Fibroblast of pulmonary artery (primary cell): ENCODE measurements at regions not wholly inside any gene's neighbourhood (a gene's known extent, or its start where the extent isn't known, plus 50 kb on each side); places are given as distances from the start of the nearest gene placed in this dataset.

Source experiments
- DNase-seq: peaks from one replicate; pipeline ENCODE4 v3.0.0-alpha.2; 2010; ENCODE audit warnings: low read depth
- H3K4me3 ChIP-seq: replicated peaks from 2 replicates; pipeline ENCODE4 v1.5.1; 2011; ENCODE audit warnings: low read depth, mild to moderate bottlenecking, control low read depth, low read length, moderate library complexity
- CTCF ChIP-seq: IDR thresholded peaks from 2 replicates; pipeline ENCODE4 v1.5.1; 2011; ENCODE audit warnings: mild to moderate bottlenecking, control low read depth, low read length, inconsistent platforms; ENCODE audit errors: missing control alignments

GRCh38 chr5:63055421-63055820, 476.8 kb downstream of the LRRC70 start:
- peak; percentile 36 for DNase-seq
- H3K4me3 ChIP-seq: no peak overlapping the region
- TF ChIP-seq CTCF: no peak

- no peak overlapping the region for H3K4me3 ChIP-seq
- DNase-seq: peak; percentile 92
- TF ChIP-seq CTCF: no peak
Measured at GRCh38 chr5:63053019-63053638, 474.5 kb downstream of the LRRC70 start.

GRCh38 chr5:63050916-63051315, 472.3 kb downstream of the LRRC70 start:
- DNase-seq: no peak

GRCh38 chr5:63049935-63050334, 471.3 kb downstream of the LRRC70 start:
- no peak for DNase-seq
- no peak for TF ChIP-seq CTCF
- no peak overlapping the region for H3K4me3 ChIP-seq

More at GRCh38 chr5:63050916-63051315, 472.3 kb downstream of the LRRC70 start:
- no peak for TF ChIP-seq CTCF
- no peak overlapping the region for H3K4me3 ChIP-seq

- no peak for TF ChIP-seq CTCF
- no peak overlapping the region for H3K4me3 ChIP-seq
- DNase-seq: no peak
Measured at GRCh38 chr5:63043792-63044191, 465.2 kb downstream of the LRRC70 start.

GRCh38 chr5:63032343-63032742, 453.7 kb downstream of the LRRC70 start:
- no peak overlapping the region for H3K4me3 ChIP-seq
- TF ChIP-seq CTCF: no peak
- DNase-seq: no peak

- no peak overlapping the region for H3K4me3 ChIP-seq
- DNase-seq: no peak
- no peak for TF ChIP-seq CTCF
Measured at GRCh38 chr5:63029891-63030290, 451.3 kb downstream of the LRRC70 start.
